Trophoblast cell (in vitro differentiated cells and primary cell): ENCODE measurements at regions not wholly inside any gene's neighbourhood (a gene's known extent, or its start where the extent isn't known, plus 50 kb on each side); places are given as distances from the start of the nearest gene placed in this dataset.
"Not testable (repeated sequence)": the region's sequence is repeated elsewhere in the genome, so short reads cannot be mapped to it uniquely, and the experiment has no call there.

Source experiments
- DNase-seq, 2 donors: peaks; one replicate each; pipeline ENCODE4 v3.0.0-alpha.2; 2016
- H2AFZ ChIP-seq: 2 replicates; pipeline ENCODE4 v1.6.1; 2013; ENCODE audit warnings: low read length, moderate library complexity, mild to moderate bottlenecking; ENCODE audit not compliant: insufficient read depth, poor library complexity
- H2AK5ac ChIP-seq: 2 replicates; pipeline ENCODE4 v1.6.1; 2013; ENCODE audit warnings: mild to moderate bottlenecking, low read length
- H2BK120ac ChIP-seq: 2 replicates; pipeline ENCODE4 v1.6.1; 2013; ENCODE audit warnings: low read length, mild to moderate bottlenecking, moderate library complexity; ENCODE audit not compliant: insufficient read depth, poor library complexity
- H2BK12ac ChIP-seq: 2 replicates; pipeline ENCODE4 v1.6.1; 2013; ENCODE audit warnings: mild to moderate bottlenecking, low read length, moderate library complexity
- H2BK5ac ChIP-seq: 2 replicates; pipeline ENCODE4 v1.6.1; 2013; ENCODE audit warnings: low read length, low read depth, moderate library complexity, mild to moderate bottlenecking; ENCODE audit not compliant: poor library complexity
- H3K14ac ChIP-seq: 2 replicates; pipeline ENCODE4 v1.6.1; 2013; ENCODE audit warnings: mild to moderate bottlenecking, low read length
- H3K18ac ChIP-seq: 2 replicates; pipeline ENCODE4 v1.6.1; 2013; ENCODE audit warnings: mild to moderate bottlenecking, low read length
- H3K23ac ChIP-seq: 2 replicates; pipeline ENCODE4 v1.6.1; 2013; ENCODE audit warnings: low read length
- H3K27ac ChIP-seq: 2 replicates; pipeline ENCODE4 v1.5.1; 2013; ENCODE audit warnings: low read depth, mild to moderate bottlenecking, inconsistent platforms, low read length, moderate library complexity
- H3K27me3 ChIP-seq: 2 replicates; pipeline ENCODE4 v1.6.1; 2013; ENCODE audit warnings: inconsistent platforms, mild to moderate bottlenecking, low read length, moderate library complexity; ENCODE audit not compliant: insufficient read depth
- H3K36me3 ChIP-seq, 2 experiments: 1 replicate in 1 of 2; 2 replicates in 1 of 2; pipeline ENCODE4 v1.6.1; 2013; ENCODE audit warnings: low read length in 2 of 2, mild to moderate bottlenecking in 2 of 2, moderate library complexity in 1 of 2; ENCODE audit not compliant: insufficient read depth in 2 of 2, control insufficient read depth in 1 of 2
- H3K4ac ChIP-seq: 2 replicates; pipeline ENCODE4 v1.6.1; 2013; ENCODE audit warnings: low read depth, mild to moderate bottlenecking, low read length, moderate library complexity
- H3K4me1 ChIP-seq, 2 experiments: 1 replicate in 1 of 2; 2 replicates in 1 of 2; pipeline ENCODE4 v1.6.1; 2013; ENCODE audit warnings: low read length in 2 of 2, mild to moderate bottlenecking in 2 of 2, moderate library complexity in 1 of 2; ENCODE audit not compliant: insufficient read depth in 2 of 2, control insufficient read depth in 1 of 2
- H3K4me2 ChIP-seq: 2 replicates; pipeline ENCODE4 v1.6.1; 2013; ENCODE audit warnings: inconsistent platforms, mild to moderate bottlenecking, low read length, moderate library complexity
- H3K4me3 ChIP-seq: 2 replicates; pipeline ENCODE4 v1.5.1; 2013; ENCODE audit warnings: mild to moderate bottlenecking, low read depth, low read length, inconsistent platforms
- H3K79me1 ChIP-seq: one replicate; pipeline ENCODE4 v1.6.1; 2013; ENCODE audit warnings: low read length
- H3K79me2 ChIP-seq: 2 replicates; pipeline ENCODE4 v1.6.1; 2013; ENCODE audit warnings: low read length, mild to moderate bottlenecking; ENCODE audit not compliant: control insufficient read depth, insufficient read depth, poor library complexity
- H3K9ac ChIP-seq: 2 replicates; pipeline ENCODE4 v1.6.1; 2013; ENCODE audit warnings: mild to moderate bottlenecking, low read length
- H3K9me3 ChIP-seq: 2 replicates; pipeline ENCODE4 v1.6.1; 2013; ENCODE audit warnings: low read depth, mild to moderate bottlenecking, control low read depth, inconsistent platforms, low read length; ENCODE audit not compliant: insufficient read depth
- H4K12ac ChIP-seq: 2 replicates; pipeline ENCODE4 v1.6.1; 2013; ENCODE audit warnings: low read depth, mild to moderate bottlenecking, low read length, moderate library complexity
- H4K8ac ChIP-seq: 2 replicates; pipeline ENCODE4 v1.6.1; 2013; ENCODE audit warnings: low read depth, mild to moderate bottlenecking, low read length, moderate library complexity
- H4K91ac ChIP-seq: one replicate; pipeline ENCODE4 v1.6.1; 2013; ENCODE audit warnings: low read depth, mild to moderate bottlenecking, low read length, moderate library complexity
- WGBS: extraction: QIAGEN DNeasy Blood & Tissue Kit; methylation state at CpG from one replicate; pipeline ENCODE4 v1.1.7; 2013; ENCODE audit warnings: missing lambda C conversion rate; ENCODE audit not compliant: insufficient read length, insufficient coverage; ENCODE audit errors: extremely low coverage; 5-methylcytosine and 5-hydroxymethylcytosine counted together

DNA sequence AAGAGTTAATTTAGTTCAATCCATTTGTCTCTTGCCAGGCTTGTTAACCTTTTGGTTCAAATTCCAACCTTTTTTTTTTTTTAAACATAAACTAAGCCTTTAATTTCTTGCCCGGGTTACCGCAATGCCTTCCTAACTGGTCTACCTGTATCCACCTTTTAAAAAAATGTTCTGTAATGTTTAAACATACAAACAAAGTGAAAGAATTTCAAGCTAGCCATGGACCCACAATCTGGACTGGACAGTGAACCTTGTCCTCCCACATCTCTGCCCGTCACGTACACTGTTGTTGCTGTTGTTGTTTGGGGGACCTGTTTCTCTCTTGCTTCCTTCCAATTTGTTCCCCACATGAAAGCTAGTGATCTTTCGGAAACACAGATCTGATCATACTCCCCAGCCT lies 724.7 kb upstream of the AUTS2 start:
- Histone ChIP-seq H2AFZ (no peak overlapping the region), H3K36me3 (no peaks in the 10 kb centered on the region)
- WGBS: no CpG with 5 or more reads among the region's 5 CpGs

DNA sequence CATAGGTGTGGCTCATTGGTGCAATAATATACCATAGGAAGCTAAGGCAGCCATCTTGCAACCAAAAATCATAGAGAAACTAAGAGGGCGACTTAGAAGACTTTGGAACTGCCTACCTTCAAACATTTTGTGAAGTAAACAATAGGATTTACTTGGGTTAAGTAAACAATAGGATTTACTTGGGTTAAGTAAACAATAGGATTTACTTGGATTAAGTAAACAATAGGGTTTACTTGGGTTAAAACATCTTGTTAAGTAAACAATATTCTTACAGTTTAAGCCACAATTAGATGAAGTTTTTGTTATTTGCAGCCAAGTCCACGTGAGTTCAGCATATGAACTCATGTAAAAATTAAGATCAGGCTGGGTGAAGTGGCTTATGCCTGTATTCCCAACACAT lies 722.4 kb upstream of the AUTS2 start:
- Histone ChIP-seq H3K9ac (no peak overlapping the region), H4K8ac (no peak overlapping the region), H3K79me2 (no peaks in the 10 kb centered on the region), H3K23ac (no peak overlapping the region), H2BK12ac (no peak overlapping the region), H3K27ac (no peak overlapping the region), H4K91ac (no peak overlapping the region), H3K36me3 (no peaks in the 10 kb centered on the region), H3K27me3 (no peaks in the 10 kb centered on the region), H3K4ac (no peak overlapping the region), H2BK5ac (no peak overlapping the region), H2AFZ (no peak overlapping the region), H3K18ac (no peak overlapping the region), H3K4me2 (no peak overlapping the region), H3K9me3 (no peaks in the 10 kb centered on the region), H3K4me3 (no peak overlapping the region), H3K14ac (no peak overlapping the region), H2AK5ac (no peak overlapping the region), H2BK120ac (no peak overlapping the region), H3K79me1 (no peaks in the 10 kb centered on the region), H3K4me1 (no peaks in the 10 kb centered on the region), H4K12ac (no peak overlapping the region)
- no CpG with 5 or more reads among the region's 2 CpGs for whole genome bisulfite sequencing
- no peak for DNase-seq

More for the DNA sequence above, 724.7 kb upstream of the AUTS2 start:
- Histone ChIP-seq H3K27me3 (no peaks in the 10 kb centered on the region), H3K4me3 (no peak overlapping the region), H4K12ac (no peak overlapping the region), H4K8ac (no peak overlapping the region), H3K79me2 (no peaks in the 10 kb centered on the region), H3K79me1 (no peaks in the 10 kb centered on the region), H3K4me2 (no peak overlapping the region), H3K4me1 (no peaks in the 10 kb centered on the region), H2AK5ac (no peak overlapping the region), H3K14ac (no peak overlapping the region), H3K18ac (no peak overlapping the region), H2BK120ac (no peak overlapping the region), H3K9me3 (no peaks in the 10 kb centered on the region), H2BK12ac (no peak overlapping the region), H3K27ac (no peak overlapping the region), H3K9ac (no peak overlapping the region), H4K91ac (no peak overlapping the region), H3K4ac (no peak overlapping the region), H3K23ac (no peak overlapping the region), H2BK5ac (no peak overlapping the region)
- DNase-seq: no peak

- H2BK12ac ChIP-seq, H3K18ac ChIP-seq, H3K79me2 ChIP-seq, H3K4ac ChIP-seq, H3K9ac ChIP-seq, H3K36me3 ChIP-seq, H3K4me1 ChIP-seq, H3K27me3 ChIP-seq, H3K4me2 ChIP-seq, H4K91ac ChIP-seq, H3K27ac ChIP-seq, H3K14ac ChIP-seq, H2BK120ac ChIP-seq, H3K9me3 ChIP-seq, H3K4me3 ChIP-seq, H2AFZ ChIP-seq, DNase-seq, H2BK5ac ChIP-seq, H4K8ac ChIP-seq, H3K23ac ChIP-seq, H3K79me1 ChIP-seq, H2AK5ac ChIP-seq, H4K12ac ChIP-seq: not testable (repeated sequence)
- WGBS: no CpG with 5 or more reads among the region's 1 CpG
These were observed 711.2 kb upstream of the AUTS2 start for GRCh38 chr7:68887116-68887515.

DNA sequence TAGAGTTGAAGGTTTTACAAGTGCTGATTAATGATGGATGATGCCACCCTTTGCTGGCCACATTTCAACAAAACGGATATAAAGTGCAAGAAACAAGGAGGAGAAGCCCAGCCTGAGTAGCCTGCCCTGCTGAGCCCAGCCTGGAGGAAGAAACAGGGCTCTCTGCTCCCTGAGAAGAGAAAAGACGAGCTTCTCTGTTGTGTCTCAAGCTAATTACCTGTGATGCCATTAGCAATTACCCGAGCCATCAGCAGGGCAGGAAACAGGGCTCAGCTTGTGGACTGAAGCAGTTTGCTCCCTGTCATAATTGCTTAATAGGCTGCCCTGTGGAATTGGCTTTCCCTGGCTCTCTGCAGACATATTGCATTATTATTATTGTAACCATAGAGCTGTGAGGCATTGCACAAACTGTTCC lies 709.3 kb upstream of the AUTS2 start:
- DNase-seq: no peak
- no peak overlapping the region for H4K91ac ChIP-seq
- no peak overlapping the region for H3K9ac ChIP-seq
- WGBS: no CpG with 5 or more reads among the region's 3 CpGs
- H3K27me3 ChIP-seq: no peaks in the 10 kb centered on the region
- no peaks in the 10 kb centered on the region for H3K79me1 ChIP-seq
- H2BK5ac ChIP-seq: no peak overlapping the region
- no peaks in the 10 kb centered on the region for H3K36me3 ChIP-seq
- no peak overlapping the region for H2BK120ac ChIP-seq
- no peak overlapping the region for H2BK12ac ChIP-seq
- H3K9me3 ChIP-seq: no peaks in the 10 kb centered on the region
- H3K79me2 ChIP-seq: no peaks in the 10 kb centered on the region
- H4K12ac ChIP-seq: no peak overlapping the region
- no peak overlapping the region for H3K18ac ChIP-seq
- no peak overlapping the region for H3K4me2 ChIP-seq
- no peak overlapping the region for H3K4me3 ChIP-seq
- no peak overlapping the region for H3K4ac ChIP-seq
- H3K14ac ChIP-seq: no peak overlapping the region
- no peak overlapping the region for H3K27ac ChIP-seq
- H4K8ac ChIP-seq: no peak overlapping the region
- H3K4me1 ChIP-seq: peaks cover 0 to 2% of the 10 kb centered on the region in 2 experiments
- no peak overlapping the region for H2AFZ ChIP-seq
- no peak overlapping the region for H2AK5ac ChIP-seq
- no peak overlapping the region for H3K23ac ChIP-seq
